GM18873 (cell line): ENCODE measurements at regions not wholly inside any gene's neighbourhood (a gene's known extent, or its start where the extent isn't known, plus 50 kb on each side); places are given as distances from the start of the nearest gene placed in this dataset.

Experiments used
- ATAC-seq: cut with Tn5 transposase; IDR thresholded peaks from one replicate; pipeline ENCODE4 v1.9.1; 2021; ENCODE audit warnings: mild to moderate bottlenecking, moderate library complexity, moderate number of reproducible peaks; ENCODE audit not compliant: unreplicated experiment, low FRiP score

- ATAC-seq = no peak
Measured at GRCh38 chr22:48743601-48744282, 1083.9 kb downstream of the BRD1 start.

DNA sequence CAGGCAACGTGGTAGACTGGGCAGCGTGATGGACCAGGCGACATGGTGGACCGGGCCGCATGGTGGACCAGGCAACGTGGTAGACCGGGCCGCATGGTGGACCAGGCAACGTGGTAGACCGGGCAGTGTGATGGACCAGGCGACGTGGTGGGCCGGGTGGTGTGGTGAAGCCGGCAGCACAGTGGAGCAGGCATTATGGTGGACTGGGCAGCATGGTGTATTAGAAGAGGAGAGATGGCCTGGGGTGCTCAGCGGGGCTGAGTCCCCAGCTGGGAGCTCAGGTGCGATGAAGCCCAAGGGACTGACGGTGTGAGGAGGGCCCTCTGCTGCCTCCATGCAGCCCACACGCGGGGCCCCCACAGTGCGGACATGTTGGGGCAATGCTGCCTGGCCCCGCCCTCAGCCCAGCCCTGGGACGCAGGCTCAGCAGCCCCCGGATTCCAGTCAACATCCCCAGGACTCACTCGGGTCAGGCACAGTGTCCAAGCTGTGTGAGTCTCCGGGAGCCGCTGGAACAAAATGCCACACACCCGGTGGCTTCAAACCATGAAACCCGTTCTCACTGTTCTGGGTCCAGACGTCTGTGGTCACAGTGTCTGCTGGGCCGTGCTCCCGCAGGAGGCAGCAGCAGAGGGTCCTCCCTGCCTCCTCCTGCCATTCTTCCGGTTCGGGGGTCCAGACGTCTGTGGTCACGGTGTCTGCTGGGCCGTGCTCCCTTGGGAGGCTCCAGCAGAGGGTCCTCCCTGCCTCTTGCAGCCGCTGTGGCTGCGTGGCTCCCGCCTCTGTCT is 1084.9 kb downstream of the BRD1 start:
- ATAC-seq = no peak

- no peak for ATAC-seq
Measured at GRCh38 chr22:48742191-48742555, 1085.5 kb downstream of the BRD1 start.

GRCh38 chr22:48741540-48741939 is 1086.1 kb downstream of the BRD1 start:
- no peak for ATAC-seq

- ATAC-seq = no peak
Measured at GRCh38 chr22:48740731-48741405, 1086.8 kb downstream of the BRD1 start.

GRCh38 chr22:48740086-48740730 is 1087.5 kb downstream of the BRD1 start:
- ATAC-seq = no peak

GRCh38 chr22:48739348-48740085 is 1088.2 kb downstream of the BRD1 start:
- no peak for ATAC-seq

GRCh38 chr22:48738204-48738980 is 1089.3 kb downstream of the BRD1 start:
- ATAC-seq = no peak

GRCh38 chr22:48737461-48738203 is 1090.0 kb downstream of the BRD1 start:
- ATAC-seq = no peak

DNA sequence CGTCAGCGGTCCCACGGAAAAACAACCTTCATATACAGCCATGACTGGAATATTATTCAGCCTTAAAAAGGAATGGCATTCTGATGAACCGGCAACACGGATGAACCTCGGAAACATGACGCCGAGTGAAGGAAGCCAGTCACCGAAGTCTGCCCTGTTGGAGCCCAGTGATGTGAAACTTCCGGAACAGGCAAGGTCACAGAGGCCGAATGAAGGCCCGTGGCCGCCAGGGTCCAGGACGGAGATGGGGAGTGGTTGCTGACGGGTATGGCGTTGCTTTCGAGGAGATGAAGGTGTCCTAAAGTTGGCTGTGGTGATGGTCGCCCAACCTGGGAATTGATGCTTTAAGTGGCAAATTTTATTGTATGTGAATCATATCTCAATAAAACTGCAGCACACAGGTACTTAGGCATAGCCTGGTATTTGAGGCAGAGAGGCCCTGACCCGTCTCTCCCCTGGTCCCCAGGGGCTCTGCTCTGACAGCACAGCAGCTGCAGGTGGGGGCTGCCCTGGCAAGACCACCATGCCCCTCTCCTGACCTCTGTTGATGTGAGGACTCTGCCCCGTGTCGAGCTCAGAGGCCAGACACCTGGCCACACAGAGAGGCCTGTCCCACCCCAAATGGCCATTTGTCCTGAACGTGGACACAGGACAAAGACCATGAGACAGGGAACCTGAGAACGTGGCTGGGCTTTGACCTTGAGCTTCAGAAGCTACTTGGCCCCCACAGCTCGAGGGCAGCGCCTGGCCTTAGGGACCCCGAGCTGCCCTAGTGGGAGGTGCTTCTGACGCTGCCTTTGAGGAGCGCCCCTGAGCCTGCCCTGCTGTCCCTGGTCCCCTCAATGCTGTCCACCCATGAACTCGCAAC is 1090.8 kb downstream of the BRD1 start:
- no peak for ATAC-seq

GRCh38 chr22:48734961-48735360 is 1092.7 kb downstream of the BRD1 start:
- ATAC-seq = no peak

DNA sequence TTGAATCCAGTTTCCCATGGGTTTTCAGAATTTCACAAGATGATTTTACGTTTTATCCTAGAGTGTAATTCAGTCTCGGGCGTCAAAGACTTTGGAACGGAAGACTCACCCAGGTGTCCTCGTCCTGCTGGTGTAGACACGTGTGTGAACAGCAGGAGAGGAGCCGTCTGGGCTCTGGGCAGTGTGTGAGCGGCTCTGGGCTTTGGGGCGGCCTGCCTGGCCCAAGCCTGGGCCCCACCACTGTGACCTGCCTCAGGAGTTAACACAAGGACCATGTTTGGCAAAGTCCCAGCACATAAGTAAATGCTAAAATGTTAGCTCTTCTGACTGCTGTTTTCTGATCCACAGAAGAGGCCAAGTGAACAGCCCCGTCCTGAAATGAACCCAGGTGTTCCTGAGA is 1093.3 kb downstream of the BRD1 start:
- ATAC-seq = no peak

GRCh38 chr22:48729499-48730171 is 1098.0 kb downstream of the BRD1 start:
- no peak for ATAC-seq

- no peak for ATAC-seq
Measured at GRCh38 chr22:48727454-48728058, 1100.1 kb downstream of the BRD1 start.

DNA sequence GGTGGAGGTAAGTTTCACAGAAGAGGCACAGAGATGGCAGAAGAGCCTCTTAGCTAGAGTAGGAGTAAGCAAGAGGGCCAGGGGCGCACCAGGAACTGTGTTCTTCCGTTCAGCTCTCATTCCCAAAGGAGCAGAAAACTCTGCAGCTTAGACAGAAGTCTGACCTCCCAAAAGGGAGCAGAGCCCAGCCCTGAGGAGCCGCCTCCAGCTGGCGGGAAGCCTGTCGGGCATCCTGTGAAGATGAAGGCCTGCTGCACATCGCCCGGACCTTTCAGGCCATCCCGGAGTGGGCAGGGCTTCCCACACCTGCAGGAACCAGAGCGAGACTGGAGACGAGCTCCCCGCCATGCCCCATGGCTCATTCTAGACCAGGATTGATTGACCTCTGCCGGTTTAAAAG is 1102.8 kb downstream of the BRD1 start:
- no peak for ATAC-seq

GRCh38 chr22:48722661-48723060 is 1105.0 kb downstream of the BRD1 start:
- ATAC-seq = no peak

- ATAC-seq = no peak
Measured at GRCh38 chr22:48721395-48721669, 1106.3 kb downstream of the BRD1 start.
